K562 (cell line): ENCODE measurements at regions not wholly inside any gene's neighbourhood (a gene's known extent, or its start where the extent isn't known, plus 50 kb on each side); places are given as distances from the start of the nearest gene placed in this dataset.

Experiments
- ATAC-seq: fragments of 200-7000 bp; cut with Tn5 transposase; 3 replicates; pipeline ENCODE4 v1.9.1; 2020; ENCODE audit warnings: moderate library complexity
- BruUV-seq: library from RNA; stranded (reverse); fragments of 400-500 nt; replicated peaks from 2 replicates; lab custom pipeline; 2021; lab: Mats Ljungman, UMichigan
- CTCF ChIA-PET: fragments of 300-600 bp; formaldehyde crosslinking; extraction: SDS; loops from one replicate; lab custom pipeline; 2021; ENCODE audit warnings: low intra/inter-chr PET ratio; lab: Yijun Ruan, JAX
- POLR2A ChIA-PET: fragments of 300-600, 350-650 bp; sonication (Branson Sonifier 250); formaldehyde crosslinking; extraction: SDS; loops from one replicate; lab custom pipeline; 2021; ENCODE audit warnings: antibody characterized with exemption, inconsistent platforms; lab: Yijun Ruan, JAX
- DNase-seq, 4 experiments: peaks; one replicate each; pipeline versions ENCODE4 v3.0.0 to v3.0.0-alpha.2; 2011 to 2018; ENCODE audit warnings: low spot score in 3 of 4, mixed read lengths in 3 of 4; ENCODE audit errors: extremely low read depth in 1 of 4
- FAIRE-seq: peaks from 2 replicates; lab custom pipeline; 2011; peaks lifted over from hg19 to GRCh38; lab: Jason Lieb, UNC
- H2AFZ ChIP-seq: 2 replicates; pipeline ENCODE4 v1.6.0; 2011; ENCODE audit warnings: low read depth, low read length, control low read depth, inconsistent platforms
- H3K27ac ChIP-seq: fragments of 200-600 bp; 3 replicates; pipeline ENCODE4 v1.8.0; 2011; ENCODE audit warnings: low read depth, mild to moderate bottlenecking, control low read depth, inconsistent platforms, low read length, moderate library complexity, mixed read lengths; ENCODE audit errors: extremely low read depth
- H3K27me3 ChIP-seq, 2 experiments: fragments of 300-600 bp in 1 of 2; 2 replicates in 1 of 2; 3 replicates in 1 of 2; pipeline versions ENCODE4 v1.6.0 to v1.8.0; 2011; ENCODE audit warnings: inconsistent platforms in 2 of 2, low read length in 2 of 2, mild to moderate bottlenecking in 1 of 2, mixed read lengths in 1 of 2, moderate library complexity in 1 of 2; ENCODE audit not compliant: control insufficient read depth in 2 of 2, insufficient read depth in 2 of 2
- H3K36me3 ChIP-seq: fragments of 300-600 bp; 3 replicates; pipeline ENCODE4 v1.8.0; 2011; ENCODE audit warnings: mild to moderate bottlenecking, low read length, inconsistent platforms; ENCODE audit not compliant: control insufficient read depth, insufficient read depth
- H3K4me1 ChIP-seq, 2 experiments: fragments of 200-600 bp in 1 of 2; replicated peaks in 1 of 2; 2 replicates in 1 of 2; 3 replicates in 1 of 2; pipeline versions ENCODE4 v1.5.1 to v1.8.0; 2011; ENCODE audit warnings: inconsistent platforms in 2 of 2, low read length in 2 of 2, mild to moderate bottlenecking in 1 of 2, mixed read lengths in 1 of 2, moderate library complexity in 1 of 2; ENCODE audit not compliant: control insufficient read depth in 2 of 2, insufficient read depth in 2 of 2
- H3K4me2 ChIP-seq: 2 replicates; pipeline ENCODE4 v1.6.1; 2011; ENCODE audit warnings: low read length, control low read depth, inconsistent platforms, mixed read lengths; ENCODE audit not compliant: insufficient read depth
- H3K4me3 ChIP-seq: fragments of 200-600 bp; sonication (generic), shearing (Covaris generic); 2 replicates; pipeline ENCODE4 v1.5.1; 2016; ENCODE audit warnings: control low read depth, inconsistent platforms
- H3K79me2 ChIP-seq: fragments of 200-600 bp; 3 replicates; pipeline ENCODE4 v1.8.0; 2011; ENCODE audit warnings: low read length, inconsistent platforms; ENCODE audit not compliant: control insufficient read depth, insufficient read depth
- H3K9ac ChIP-seq, 2 experiments: 2 replicates each; pipeline versions ENCODE4 v1.6.0 to v1.6.1; 2011; ENCODE audit warnings: low read depth in 2 of 2, low read length in 2 of 2, control low read depth in 1 of 2, inconsistent platforms in 1 of 2, mild to moderate bottlenecking in 1 of 2, mixed read lengths in 1 of 2; ENCODE audit not compliant: insufficient read depth in 1 of 2
- H3K9me1 ChIP-seq: one replicate; pipeline ENCODE4 v1.6.0; 2011; ENCODE audit warnings: inconsistent platforms, mild to moderate bottlenecking, low read length, moderate library complexity; ENCODE audit not compliant: control insufficient read depth, insufficient read depth
- H3K9me3 ChIP-seq: replicated peaks from 2 replicates; pipeline ENCODE4 v1.5.1; 2011; ENCODE audit warnings: low read depth, low read length, inconsistent platforms; ENCODE audit not compliant: control insufficient read depth, insufficient read depth
- H4K20me1 ChIP-seq: replicated peaks from 2 replicates; pipeline ENCODE4 v1.6.1; 2011; ENCODE audit warnings: low read length, inconsistent platforms, mixed read lengths; ENCODE audit not compliant: control insufficient read depth, insufficient read depth
- GABPB2 ChIP-seq: fragments of 250-450 bp; sonication (Bioruptor Pico); conservative IDR thresholded peaks from 2 replicates; pipeline ENCODE4 v1.5.1; 2021; ENCODE audit warnings: mild to moderate bottlenecking
- SLC30A9 ChIP-seq: fragments of 250-450 bp; sonication (Bioruptor Pico); IDR thresholded peaks from 2 replicates; pipeline ENCODE4 v1.8.0; 2022; ENCODE audit warnings: mild to moderate bottlenecking, moderate library complexity
- TAF7 ChIP-seq: fragments of 450-650 bp; IDR thresholded peaks from 2 replicates; pipeline ENCODE4 v1.6.1; 2016; ENCODE audit warnings: missing genetic modification characterization, missing compliant biosample characterization
- WGBS: fragments of 100-300 bp; shearing (Covaris generic); methylation state at CpG from one replicate; pipeline ENCODE4 v1.1.6; 2016; ENCODE audit warnings: low coverage, mixed read lengths; ENCODE audit not compliant: insufficient coverage; ENCODE audit errors: missing lambda C conversion rate; 5-methylcytosine and 5-hydroxymethylcytosine counted together
- in situ Hi-C: fragments of 300-500 bp; cut with MboI; formaldehyde crosslinking; loops from 4 replicates; pipeline ENCODE4 v1.15.0; 2018; ENCODE audit warnings: inconsistent platforms, mixed read lengths
- intact Hi-C: fragments of 100-400 bp; cut with micrococcal nuclease; formaldehyde crosslinking; loops from 2 replicates; pipeline ENCODE4 v1.14.2; 2022
- TF ChIP-seq, protein P1 (sequence below): IDR thresholded peaks from 2 replicates; pipeline ENCODE4 v1.6.1; 2011; ENCODE audit warnings: borderline replicate concordance, low read depth, mild to moderate bottlenecking, moderate library complexity, low read length; ENCODE audit not compliant: insufficient read depth, poor library complexity, severe bottlenecking

DNA sequence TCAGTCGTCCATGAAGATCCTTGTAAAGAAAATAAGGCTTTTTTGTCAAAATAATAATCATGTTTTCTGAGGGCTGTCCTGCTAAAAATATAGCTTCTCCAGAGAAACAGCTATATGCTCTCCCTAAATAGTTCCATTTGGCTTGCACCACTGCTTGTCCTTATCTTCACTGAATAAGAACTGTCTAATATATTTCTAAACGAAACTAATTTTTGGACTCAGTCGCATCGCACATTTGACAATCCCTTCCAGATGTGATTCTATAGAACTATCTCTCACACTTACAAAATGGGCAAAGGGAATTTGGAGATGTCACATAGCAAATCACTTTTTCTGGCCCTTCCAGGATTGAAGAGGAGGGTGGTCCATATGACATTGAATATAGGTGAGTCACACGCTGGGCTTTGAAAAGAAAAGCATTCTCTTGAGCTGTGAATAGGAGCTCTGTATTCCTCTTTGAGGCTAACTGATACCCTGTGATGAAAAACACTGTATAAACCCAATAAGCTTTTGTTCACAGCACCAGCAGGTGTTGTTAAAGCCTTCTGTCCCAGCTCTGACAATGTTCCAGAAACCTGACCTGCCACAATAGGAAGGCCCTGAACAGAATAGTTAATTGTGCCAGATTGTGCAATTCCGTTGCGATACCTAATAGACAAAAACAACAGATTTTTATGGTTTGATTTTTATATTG is 1144.2 kb downstream of the ROBO2 start:
- ChIA-PET CTCF (no interaction called here), POLR2A (no interaction called here)
- in situ Hi-C loops (no loop called here), intact Hi-C loops (no loop called here)
- Histone ChIP-seq H3K36me3 (no peaks in the 10 kb centered on the region), H3K9me3 (no peaks in the 10 kb centered on the region), H4K20me1 (no peaks in the 10 kb centered on the region), H3K79me2 (no peaks in the 10 kb centered on the region), H3K27ac (no peak overlapping the region), H3K4me2 (no peak overlapping the region), H3K4me3 (no peak overlapping the region), H2AFZ (no peak overlapping the region), H3K9ac (no peak overlapping the region), H3K27me3 (no peaks in the 10 kb centered on the region), H3K9me1 (no peaks in the 10 kb centered on the region), H3K4me1 (no peaks in the 10 kb centered on the region)
- TF ChIP-seq, protein P1, sequence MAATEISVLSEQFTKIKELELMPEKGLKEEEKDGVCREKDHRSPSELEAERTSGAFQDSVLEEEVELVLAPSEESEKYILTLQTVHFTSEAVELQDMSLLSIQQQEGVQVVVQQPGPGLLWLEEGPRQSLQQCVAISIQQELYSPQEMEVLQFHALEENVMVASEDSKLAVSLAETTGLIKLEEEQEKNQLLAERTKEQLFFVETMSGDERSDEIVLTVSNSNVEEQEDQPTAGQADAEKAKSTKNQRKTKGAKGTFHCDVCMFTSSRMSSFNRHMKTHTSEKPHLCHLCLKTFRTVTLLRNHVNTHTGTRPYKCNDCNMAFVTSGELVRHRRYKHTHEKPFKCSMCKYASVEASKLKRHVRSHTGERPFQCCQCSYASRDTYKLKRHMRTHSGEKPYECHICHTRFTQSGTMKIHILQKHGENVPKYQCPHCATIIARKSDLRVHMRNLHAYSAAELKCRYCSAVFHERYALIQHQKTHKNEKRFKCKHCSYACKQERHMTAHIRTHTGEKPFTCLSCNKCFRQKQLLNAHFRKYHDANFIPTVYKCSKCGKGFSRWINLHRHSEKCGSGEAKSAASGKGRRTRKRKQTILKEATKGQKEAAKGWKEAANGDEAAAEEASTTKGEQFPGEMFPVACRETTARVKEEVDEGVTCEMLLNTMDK, result no peak
- TF ChIP-seq TAF7 (tag) (no peak), GABPB2 (CRISPR knock-in tag) (no peak), SLC30A9 (CRISPR knock-in tag) (no peak)
- DNase-seq (no peak), ATAC-seq (no peak), FAIRE-seq (no peak)
- 3% methylated on average over 7 of the region's 7 CpGs for WGBS
- BruUV-seq, result no TSS peak
